ENCODE measurements at regions not wholly inside any gene's neighbourhood (a gene's known extent, or its start where the extent isn't known, plus 50 kb on each side); places are given as distances from the start of the nearest gene placed in this dataset.
"Not testable (repeated sequence)": the region's sequence is repeated elsewhere in the genome, so short reads cannot be mapped to it uniquely, and the experiment has no call there.

DNA sequence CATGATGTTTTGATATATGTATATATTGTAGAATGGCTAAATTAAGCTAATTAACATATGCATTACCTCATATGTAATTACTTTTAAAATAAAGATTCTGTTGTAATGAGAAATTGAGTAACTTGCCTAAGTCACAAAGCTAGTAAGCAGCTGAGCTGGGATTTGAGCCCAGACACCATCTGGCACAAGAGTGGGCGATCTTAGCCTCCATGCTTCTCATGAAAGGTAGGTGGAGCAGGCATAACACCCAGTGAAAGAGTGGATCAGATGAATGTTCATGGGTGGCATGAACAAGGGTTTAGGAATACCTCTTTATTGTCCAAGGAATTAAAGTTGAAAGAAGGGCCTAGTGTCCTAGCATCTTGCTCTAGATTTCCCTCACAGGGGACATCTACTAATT, 365.4 kb downstream of the TFAP2B start:
- DNase-seq = no peak
- H3K27ac Mint-ChIP-seq (ENCODE audit: unreplicated experiment) = no peak overlapping the region
- H3K4me1 Mint-ChIP-seq (ENCODE audit: low read depth, unreplicated experiment) = no peaks in the 10 kb centered on the region
- no peaks in the 10 kb centered on the region for H3K27me3 Mint-ChIP-seq (ENCODE audit: unreplicated experiment)
- H3K36me3 Mint-ChIP-seq (ENCODE audit: unreplicated experiment) = no peaks in the 10 kb centered on the region
- no peaks in the 10 kb centered on the region for H3K9me3 Mint-ChIP-seq (ENCODE audit: unreplicated experiment)
- no peak overlapping the region for H3K4me3 Mint-ChIP-seq (ENCODE audit: unreplicated experiment)
- no peak for TF ChIP-seq CTCF (IDR thresholded peaks at IDR 0.05; ENCODE audit: partially characterized antibody, unreplicated experiment)

- H3K9me3 Mint-ChIP-seq (ENCODE audit: unreplicated experiment); DNase-seq; H3K4me3 Mint-ChIP-seq (ENCODE audit: unreplicated experiment); H3K27me3 Mint-ChIP-seq (ENCODE audit: unreplicated experiment); H3K4me1 Mint-ChIP-seq (ENCODE audit: low read depth, unreplicated experiment); H3K36me3 Mint-ChIP-seq (ENCODE audit: unreplicated experiment); H3K27ac Mint-ChIP-seq (ENCODE audit: unreplicated experiment): not testable (repeated sequence)
Measured at GRCh38 chr6:51193163-51193562, 374.5 kb downstream of the TFAP2B start.

DNA sequence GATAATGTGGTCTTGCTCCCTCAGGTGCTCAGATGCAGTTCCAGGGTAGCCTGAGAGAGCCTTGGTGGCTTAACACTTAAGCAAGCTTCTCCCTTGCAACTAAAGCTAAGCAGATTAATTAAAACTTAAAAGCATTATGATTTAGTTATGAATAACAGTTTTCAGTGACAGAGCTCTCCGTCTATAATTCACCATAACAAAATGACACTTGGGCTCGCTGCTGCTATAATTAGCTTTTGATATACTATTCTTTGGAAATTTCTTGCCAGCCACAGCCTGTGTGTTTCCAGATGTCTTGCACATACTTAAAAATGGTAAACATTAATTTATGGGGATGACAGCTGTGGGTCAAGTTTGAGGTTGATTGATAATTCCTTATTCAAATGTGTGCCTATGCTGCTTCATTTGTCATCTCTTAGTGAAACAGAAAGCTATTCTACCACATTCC, 380.5 kb downstream of the TFAP2B start:
- H3K4me3 Mint-ChIP-seq (ENCODE audit: unreplicated experiment) = no peak overlapping the region
- H3K9me3 Mint-ChIP-seq (ENCODE audit: unreplicated experiment) = no peaks in the 10 kb centered on the region
- H3K27ac Mint-ChIP-seq (ENCODE audit: unreplicated experiment) = no peak overlapping the region
- no peaks in the 10 kb centered on the region for H3K4me1 Mint-ChIP-seq (ENCODE audit: low read depth, unreplicated experiment)
- no peaks in the 10 kb centered on the region for H3K27me3 Mint-ChIP-seq (ENCODE audit: unreplicated experiment)
- DNase-seq = no peak
- no peak for TF ChIP-seq CTCF (IDR thresholded peaks at IDR 0.05; ENCODE audit: partially characterized antibody, unreplicated experiment)
- no peaks in the 10 kb centered on the region for H3K36me3 Mint-ChIP-seq (ENCODE audit: unreplicated experiment)

DNA sequence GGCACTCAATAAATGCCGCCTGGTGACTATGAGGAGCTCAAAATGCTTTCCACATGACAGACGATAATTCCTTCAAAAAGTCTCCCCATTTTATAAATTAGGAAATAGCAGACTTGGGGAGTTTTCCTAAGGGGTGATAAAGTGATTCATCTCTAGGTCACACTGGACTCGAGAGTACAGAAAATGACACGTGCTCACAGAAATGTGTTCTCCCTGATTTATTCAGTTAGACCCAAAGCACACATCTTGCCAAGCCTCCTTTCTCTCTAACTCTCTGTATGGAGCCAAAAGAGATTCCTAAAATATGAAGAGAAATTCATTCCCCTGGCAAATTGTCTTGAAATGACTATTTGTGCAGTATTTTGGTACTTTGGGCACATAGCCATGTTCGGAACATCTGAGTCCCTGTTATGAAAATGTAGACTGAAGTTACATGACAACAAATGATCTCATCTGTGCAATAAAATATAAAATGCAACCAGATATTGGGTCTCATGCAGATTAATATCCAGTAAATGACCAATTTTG, 381.1 kb downstream of the TFAP2B start:
- H3K27me3 Mint-ChIP-seq (ENCODE audit: unreplicated experiment) = no peaks in the 10 kb centered on the region
- TF ChIP-seq CTCF (IDR thresholded peaks at IDR 0.05; ENCODE audit: partially characterized antibody, unreplicated experiment) = no peak

DNA sequence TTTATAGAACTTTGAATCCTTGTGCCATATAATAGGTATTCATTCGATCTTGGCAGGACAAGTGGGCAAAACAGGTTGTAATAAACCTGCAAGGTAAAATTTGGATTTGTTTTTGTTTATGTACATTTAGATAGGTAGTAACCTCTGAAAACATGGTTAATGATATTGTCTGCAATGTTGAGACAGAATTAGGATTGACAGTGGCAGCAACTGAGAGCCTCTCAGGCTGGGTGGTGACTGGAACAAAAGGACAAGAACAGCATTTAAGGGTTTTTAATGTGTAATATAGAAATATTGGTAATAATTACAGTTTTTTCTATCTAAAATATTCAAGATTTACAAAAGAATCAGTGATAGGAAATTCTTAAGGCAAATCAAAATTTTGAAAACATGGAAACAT, 382.0 kb downstream of the TFAP2B start:
- DNase-seq = no peak
- no peaks in the 10 kb centered on the region for H3K27me3 Mint-ChIP-seq (ENCODE audit: unreplicated experiment)
- H3K27ac Mint-ChIP-seq (ENCODE audit: unreplicated experiment) = no peak overlapping the region
- H3K4me3 Mint-ChIP-seq (ENCODE audit: unreplicated experiment) = no peak overlapping the region
- no peaks in the 10 kb centered on the region for H3K36me3 Mint-ChIP-seq (ENCODE audit: unreplicated experiment)
- no peaks in the 10 kb centered on the region for H3K9me3 Mint-ChIP-seq (ENCODE audit: unreplicated experiment)
- no peaks in the 10 kb centered on the region for H3K4me1 Mint-ChIP-seq (ENCODE audit: low read depth, unreplicated experiment)
- no peak for TF ChIP-seq CTCF (IDR thresholded peaks at IDR 0.05; ENCODE audit: partially characterized antibody, unreplicated experiment)

More for the DNA sequence above, 381.1 kb downstream of the TFAP2B start:
- no peak overlapping the region for H3K27ac Mint-ChIP-seq (ENCODE audit: unreplicated experiment)
- DNase-seq = no peak
- H3K9me3 Mint-ChIP-seq (ENCODE audit: unreplicated experiment) = no peaks in the 10 kb centered on the region
- no peaks in the 10 kb centered on the region for H3K36me3 Mint-ChIP-seq (ENCODE audit: unreplicated experiment)
- no peak overlapping the region for H3K4me3 Mint-ChIP-seq (ENCODE audit: unreplicated experiment)
- H3K4me1 Mint-ChIP-seq (ENCODE audit: low read depth, unreplicated experiment) = no peaks in the 10 kb centered on the region

GRCh38 chr6:51202653-51203052, 384.0 kb downstream of the TFAP2B start:
- DNase-seq; H3K9me3 Mint-ChIP-seq (ENCODE audit: unreplicated experiment); H3K4me1 Mint-ChIP-seq (ENCODE audit: low read depth, unreplicated experiment); H3K27ac Mint-ChIP-seq (ENCODE audit: unreplicated experiment); H3K36me3 Mint-ChIP-seq (ENCODE audit: unreplicated experiment); H3K27me3 Mint-ChIP-seq (ENCODE audit: unreplicated experiment); H3K4me3 Mint-ChIP-seq (ENCODE audit: unreplicated experiment): not testable (repeated sequence)

Data from glutamatergic neuron (in vitro differentiated cells).